Smooth muscle cell (in vitro differentiated cells): ENCODE measurements at regions not wholly inside any gene's neighbourhood (a gene's known extent, or its start where the extent isn't known, plus 50 kb on each side); places are given as distances from the start of the nearest gene placed in this dataset.

Source experiments
- DNase-seq: peaks from one replicate; lab custom pipeline; 2025; ENCODE audit not compliant: unreplicated experiment; lab: John Stamatoyannopoulos, UW
- H2AFZ ChIP-seq: fragments of 200-600 bp; sonication (generic); 2 replicates; pipeline ENCODE4 v1.6.0; 2016; ENCODE audit warnings: antibody characterized with exemption, low read depth, mild to moderate bottlenecking
- H3F3A ChIP-seq: fragments of 200-600 bp; sonication (generic); 2 replicates; pipeline ENCODE4 v1.6.0; 2017; ENCODE audit warnings: antibody characterized with exemption, low read depth
- H3K27ac ChIP-seq: fragments of 200-600 bp; sonication (generic); 2 replicates; pipeline ENCODE4 v1.5.1; 2016; ENCODE audit warnings: low read depth, mild to moderate bottlenecking
- H3K27me3 ChIP-seq: fragments of 200-600 bp; sonication (generic); 2 replicates; pipeline ENCODE4 v1.6.1; 2016; ENCODE audit warnings: low read depth, mild to moderate bottlenecking
- H3K36me3 ChIP-seq: fragments of 200-600 bp; sonication (generic); 2 replicates; pipeline ENCODE4 v1.5.1; 2016; ENCODE audit warnings: low read depth
- H3K4me1 ChIP-seq: fragments of 200-600 bp; sonication (generic); 2 replicates; pipeline ENCODE4 v1.5.1; 2016; ENCODE audit warnings: low read depth
- H3K4me2 ChIP-seq: fragments of 200-600 bp; sonication (generic); 2 replicates; pipeline ENCODE4 v1.6.0; 2016; ENCODE audit warnings: mild to moderate bottlenecking
- H3K4me3 ChIP-seq: fragments of 200-600 bp; sonication (generic); 2 replicates; pipeline ENCODE4 v1.5.1; 2016; ENCODE audit warnings: mild to moderate bottlenecking
- H3K79me2 ChIP-seq: fragments of 200-600 bp; sonication (generic); 2 replicates; pipeline ENCODE4 v1.6.0; 2016; ENCODE audit warnings: low read depth, mild to moderate bottlenecking
- H3K9ac ChIP-seq: fragments of 200-600 bp; sonication (generic); 2 replicates; pipeline ENCODE4 v1.6.0; 2016; ENCODE audit warnings: low read depth
- H3K9me3 ChIP-seq: fragments of 200-600 bp; sonication (generic); replicated peaks from 2 replicates; pipeline ENCODE4 v1.5.1; 2016; ENCODE audit warnings: low read depth
- H4K20me1 ChIP-seq: fragments of 200-600 bp; sonication (generic); 2 replicates; pipeline ENCODE4 v1.6.0; 2016; ENCODE audit warnings: low read depth
- CTCF ChIP-seq: fragments of 200-600 bp; sonication (generic); IDR thresholded peaks from 2 replicates; pipeline ENCODE4 v1.5.1; 2017; ENCODE audit warnings: borderline replicate concordance, mild to moderate bottlenecking, antibody characterized with exemption; ENCODE audit not compliant: insufficient read depth, poor library complexity, severe bottlenecking
- WGBS: methylation state at CpG from one replicate; pipeline ENCODE4 v1.1.7; 2016; ENCODE audit warnings: low lambda C conversion rate; 5-methylcytosine and 5-hydroxymethylcytosine counted together

GRCh38 chr13:85142351-85142927 lies 656.8 kb downstream of the SLITRK6 start:
- Histone ChIP-seq H3K79me2 (no peaks in the 10 kb centered on the region), H3K9me3 (no peaks in the 10 kb centered on the region), H3K27me3 (no peaks in the 10 kb centered on the region), H3K4me1 (peaks cover 10% of the 10 kb centered on the region), H4K20me1 (no peaks in the 10 kb centered on the region), H3K4me3 (no peak overlapping the region), H3F3A (no peaks in the 10 kb centered on the region), H3K9ac (no peak overlapping the region), H3K36me3 (no peaks in the 10 kb centered on the region), H2AFZ (no peak overlapping the region), H3K27ac (no peak overlapping the region), H3K4me2 (peak overlapping the region; percentile 49)
- WGBS, result 52% methylated on average over 2 of the region's 2 CpGs
- no peak for DNase-seq
- TF ChIP-seq CTCF, result no peak

GRCh38 chr13:85141401-85141800 lies 657.8 kb downstream of the SLITRK6 start:
- no peak overlapping the region for H3K4me3 ChIP-seq
- H3K79me2 ChIP-seq, result no peaks in the 10 kb centered on the region
- WGBS, result 49% methylated on average over 2 of the region's 2 CpGs
- H3K9me3 ChIP-seq, result no peaks in the 10 kb centered on the region
- H3K27me3 ChIP-seq, result no peaks in the 10 kb centered on the region
- no peaks in the 10 kb centered on the region for H3F3A ChIP-seq
- H2AFZ ChIP-seq, result no peak overlapping the region
- no peaks in the 10 kb centered on the region for H3K36me3 ChIP-seq
- no peak overlapping the region for H3K4me2 ChIP-seq
- no peak for DNase-seq
- no peak for TF ChIP-seq CTCF
- no peak overlapping the region for H3K27ac ChIP-seq
- no peak overlapping the region for H3K9ac ChIP-seq
- H3K4me1 ChIP-seq, result peaks cover 10% of the 10 kb centered on the region
- no peaks in the 10 kb centered on the region for H4K20me1 ChIP-seq

- Histone ChIP-seq H3K79me2 (no peaks in the 10 kb centered on the region), H3K4me3 (no peak overlapping the region), H3K27me3 (no peaks in the 10 kb centered on the region), H3K4me2 (no peak overlapping the region), H3K9ac (no peak overlapping the region), H3F3A (no peaks in the 10 kb centered on the region), H4K20me1 (no peaks in the 10 kb centered on the region), H3K4me1 (peaks cover 10% of the 10 kb centered on the region), H2AFZ (peak overlapping the region; percentile 21), H3K9me3 (no peaks in the 10 kb centered on the region), H3K36me3 (no peaks in the 10 kb centered on the region), H3K27ac (peak overlapping the region; percentile 39)
- DNase-seq, result no peak
- no peak for TF ChIP-seq CTCF
- 23% methylated on average over 1 of the region's 1 CpG for WGBS
These were observed 659.0 kb downstream of the SLITRK6 start for GRCh38 chr13:85140192-85140591.

GRCh38 chr13:85137516-85137915 lies 661.7 kb downstream of the SLITRK6 start:
- 15% methylated on average over 1 of the region's 1 CpG for WGBS
- no peaks in the 10 kb centered on the region for H3K36me3 ChIP-seq
- no peak overlapping the region for H3K27ac ChIP-seq
- TF ChIP-seq CTCF, result no peak
- H3K9ac ChIP-seq, result no peak overlapping the region
- no peaks in the 10 kb centered on the region for H4K20me1 ChIP-seq
- H3K4me1 ChIP-seq, result peaks cover 10% of the 10 kb centered on the region
- H3K9me3 ChIP-seq, result no peaks in the 10 kb centered on the region
- DNase-seq, result no peak
- H3K27me3 ChIP-seq, result no peaks in the 10 kb centered on the region
- no peaks in the 10 kb centered on the region for H3F3A ChIP-seq
- no peak overlapping the region for H3K4me3 ChIP-seq
- no peaks in the 10 kb centered on the region for H3K79me2 ChIP-seq
- H3K4me2 ChIP-seq, result no peak overlapping the region
- no peak overlapping the region for H2AFZ ChIP-seq
